ENCODE measurements at regions not wholly inside any gene's neighbourhood (a gene's known extent, or its start where the extent isn't known, plus 50 kb on each side); places are given as distances from the start of the nearest gene placed in this dataset.

- TF ChIP-seq CTCF (IDR thresholded peaks at IDR 0.05): no peak
- H3K4me1 ChIP-seq (ENCODE audit: control insufficient read depth in 1 of 2, low read depth in 2 of 2): no peaks in the 10 kb centered on the region
- no peak for ATAC-seq (ENCODE audit: insufficient number of reproducible peaks, low FRiP score, low read depth)
- no peak overlapping the region for H3K27ac ChIP-seq
- no peak for DNase-seq (ENCODE audit: low spot score)
- H3K4me3 ChIP-seq: no peak overlapping the region
- H3K27me3 ChIP-seq (replicated peaks; ENCODE audit: insufficient read depth): no peaks in the 10 kb centered on the region
- H3K9me3 ChIP-seq: no peaks in the 10 kb centered on the region
- H3K36me3 ChIP-seq: no peaks in the 10 kb centered on the region
Observed at GRCh38 chr10:4453276-4453675, 372.7 kb upstream of the AKR1E2 start.

GRCh38 chr10:4450981-4451908, 374.8 kb upstream of the AKR1E2 start:
- no peaks in the 10 kb centered on the region for H3K9me3 ChIP-seq
- ATAC-seq (ENCODE audit: insufficient number of reproducible peaks, low FRiP score, low read depth): no peak
- DNase-seq (ENCODE audit: low spot score): no peak
- no peak overlapping the region for H3K27ac ChIP-seq
- H3K27me3 ChIP-seq (replicated peaks; ENCODE audit: insufficient read depth): no peaks in the 10 kb centered on the region
- H3K4me3 ChIP-seq: no peak overlapping the region
- H3K4me1 ChIP-seq (ENCODE audit: control insufficient read depth in 1 of 2, low read depth in 2 of 2): no peaks in the 10 kb centered on the region
- H3K36me3 ChIP-seq: no peaks in the 10 kb centered on the region
- TF ChIP-seq CTCF (IDR thresholded peaks at IDR 0.05): no peak

- DNase-seq (ENCODE audit: low spot score) (no peak), ATAC-seq (ENCODE audit: insufficient number of reproducible peaks, low FRiP score, low read depth) (no peak)
- TF ChIP-seq CTCF (IDR thresholded peaks at IDR 0.05): no peak
Observed at GRCh38 chr10:4450169-4450568, 375.8 kb upstream of the AKR1E2 start.

GRCh38 chr10:4448030-4448429, 378.0 kb upstream of the AKR1E2 start:
- Histone ChIP-seq H3K27me3 (replicated peaks; ENCODE audit: insufficient read depth) (no peaks in the 10 kb centered on the region), H3K4me3 (no peak overlapping the region), H3K4me1 (ENCODE audit: control insufficient read depth in 1 of 2, low read depth in 2 of 2) (no peaks in the 10 kb centered on the region), H3K27ac (no peak overlapping the region), H3K9me3 (peaks cover 6% of the 10 kb centered on the region), H3K36me3 (no peaks in the 10 kb centered on the region)
- no peak for TF ChIP-seq CTCF (IDR thresholded peaks at IDR 0.05)
- DNase-seq (ENCODE audit: low spot score): no peak
- ATAC-seq (ENCODE audit: insufficient number of reproducible peaks, low FRiP score, low read depth): no peak

More at GRCh38 chr10:4450169-4450568, 375.8 kb upstream of the AKR1E2 start:
- H3K36me3 ChIP-seq: no peaks in the 10 kb centered on the region
- no peaks in the 10 kb centered on the region for H3K27me3 ChIP-seq (replicated peaks; ENCODE audit: insufficient read depth)
- no peak overlapping the region for H3K4me3 ChIP-seq
- no peaks in the 10 kb centered on the region for H3K9me3 ChIP-seq
- no peaks in the 10 kb centered on the region for H3K4me1 ChIP-seq (ENCODE audit: control insufficient read depth in 1 of 2, low read depth in 2 of 2)
- no peak overlapping the region for H3K27ac ChIP-seq

- H3K36me3 ChIP-seq: no peaks in the 10 kb centered on the region
- H3K4me1 ChIP-seq (ENCODE audit: control insufficient read depth in 1 of 2, low read depth in 2 of 2): peaks cover 8 to 9% of the 10 kb centered on the region in 2 donors
- no peak for DNase-seq (ENCODE audit: low spot score)
- H3K27me3 ChIP-seq (replicated peaks; ENCODE audit: insufficient read depth): no peaks in the 10 kb centered on the region
- ATAC-seq (ENCODE audit: insufficient number of reproducible peaks, low FRiP score, low read depth): no peak
- TF ChIP-seq CTCF (IDR thresholded peaks at IDR 0.05): no peak
- no peak overlapping the region for H3K27ac ChIP-seq
- H3K4me3 ChIP-seq: no peak overlapping the region
- peaks cover 7% of the 10 kb centered on the region for H3K9me3 ChIP-seq
Observed at GRCh38 chr10:4443419-4443818, 382.6 kb upstream of the AKR1E2 start.
